Endodermal cell (in vitro differentiated cells): ENCODE measurements at regions not wholly inside any gene's neighbourhood (a gene's known extent, or its start where the extent isn't known, plus 50 kb on each side); places are given as distances from the start of the nearest gene placed in this dataset.
"Not testable (repeated sequence)": the region's sequence is repeated elsewhere in the genome, so short reads cannot be mapped to it uniquely, and the experiment has no call there.

ENCODE experiments used
- DNase-seq: peaks from one replicate; pipeline ENCODE4 v3.0.0-alpha.2; 2017
- H3K27ac ChIP-seq: 2 replicates; pipeline ENCODE4 v1.5.1; 2013; ENCODE audit warnings: mild to moderate bottlenecking, low read depth, low read length, moderate library complexity
- H3K27me3 ChIP-seq: 2 replicates; pipeline ENCODE4 v1.6.1; 2013; ENCODE audit warnings: mild to moderate bottlenecking, low read length, moderate library complexity; ENCODE audit not compliant: insufficient read depth, control insufficient read depth, poor library complexity, severe bottlenecking
- H3K36me3 ChIP-seq: 2 replicates; pipeline ENCODE4 v1.7.0; 2013; ENCODE audit warnings: mild to moderate bottlenecking, low read length, moderate library complexity; ENCODE audit not compliant: control insufficient read depth, insufficient read depth
- H3K4me1 ChIP-seq: one replicate; pipeline ENCODE4 v1.7.0; 2013; ENCODE audit warnings: low read length; ENCODE audit not compliant: control insufficient read depth, insufficient read depth
- H3K4me3 ChIP-seq: 2 replicates; pipeline ENCODE4 v1.5.1; 2013; ENCODE audit warnings: mild to moderate bottlenecking, low read length, moderate library complexity
- H3K9ac ChIP-seq: 2 replicates; pipeline ENCODE4 v1.6.1; 2013; ENCODE audit warnings: mild to moderate bottlenecking, low read length, moderate library complexity; ENCODE audit not compliant: poor library complexity, severe bottlenecking; ENCODE audit errors: extremely low read depth
- H3K9me3 ChIP-seq: 2 replicates; pipeline ENCODE4 v1.6.1; 2013; ENCODE audit warnings: mild to moderate bottlenecking, low read length, moderate library complexity; ENCODE audit not compliant: control insufficient read depth
- H3K27ac Mint-ChIP-seq: 2 replicates; pipeline ENCODE4 v1.8.0; 2020; ENCODE audit warnings: mixed read lengths
- H3K27me3 Mint-ChIP-seq: 2 replicates; pipeline ENCODE4 v1.8.0; 2021; ENCODE audit warnings: mild to moderate bottlenecking, mixed read lengths; ENCODE audit not compliant: insufficient read depth
- H3K36me3 Mint-ChIP-seq: 2 replicates; pipeline ENCODE4 v1.8.0; 2020; ENCODE audit warnings: low read depth, mixed read lengths
- H3K4me1 Mint-ChIP-seq: 2 replicates; pipeline ENCODE4 v1.8.0; 2020; ENCODE audit warnings: mixed read lengths
- H3K4me3 Mint-ChIP-seq: 2 replicates; pipeline ENCODE4 v1.8.0; 2020; ENCODE audit warnings: mild to moderate bottlenecking, moderate library complexity, mixed read lengths
- H3K9me3 Mint-ChIP-seq: 2 replicates; pipeline ENCODE4 v1.8.0; 2020; ENCODE audit warnings: mild to moderate bottlenecking, mixed read lengths
- WGBS, 2 experiments: methylation state at CpG; one replicate each; pipeline versions ENCODE4 v1.1.5 to v1.1.7; 2013; ENCODE audit warnings: missing lambda C conversion rate in 2 of 2, mixed read lengths in 1 of 2; ENCODE audit not compliant: insufficient coverage in 1 of 2, insufficient read length in 1 of 2; 5-methylcytosine and 5-hydroxymethylcytosine counted together
- TF ChIP-seq, protein P1 (sequence below): fragments of 200-600 bp; sonication (generic); conservative IDR thresholded peaks from 2 replicates; pipeline ENCODE4 v1.5.0; 2021; ENCODE audit warnings: antibody characterized with exemption, mild to moderate bottlenecking

DNA sequence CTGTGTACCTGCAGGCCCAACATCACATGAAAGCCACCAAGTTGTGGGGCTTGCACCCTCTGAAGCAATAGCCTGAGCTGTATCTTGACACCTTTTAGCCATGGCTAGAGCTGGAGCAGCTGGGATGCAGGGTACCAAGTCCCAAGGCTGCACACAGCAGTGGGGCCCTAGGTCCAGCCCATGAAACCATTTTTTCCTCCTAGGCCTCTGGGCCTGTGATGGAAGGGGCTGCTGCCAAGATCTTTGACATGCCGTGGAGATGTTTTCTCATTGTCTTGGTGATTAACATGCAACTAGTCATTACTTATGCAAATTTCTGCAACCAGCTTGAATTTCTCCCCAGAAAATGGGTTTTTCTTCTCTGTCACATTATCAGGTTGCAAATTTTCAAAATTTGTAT, 387.2 kb upstream of the RIOK2 start:
- 86 to 97% methylated on average over 1 of the region's 1 CpG for WGBS, 2 experiments
- peaks cover 3% of the 10 kb centered on the region for H3K36me3 Mint-ChIP-seq
- no peak for DNase-seq
- Histone ChIP-seq H3K4me1 (no peaks in the 10 kb centered on the region), H3K36me3 (no peaks in the 10 kb centered on the region), H3K27ac (no peak overlapping the region), H3K9ac (no peak overlapping the region), H3K9me3 (peaks cover 61% of the 10 kb centered on the region), H3K4me3 (no peak overlapping the region), H3K27me3 (no peaks in the 10 kb centered on the region)
- TF ChIP-seq, protein P1, sequence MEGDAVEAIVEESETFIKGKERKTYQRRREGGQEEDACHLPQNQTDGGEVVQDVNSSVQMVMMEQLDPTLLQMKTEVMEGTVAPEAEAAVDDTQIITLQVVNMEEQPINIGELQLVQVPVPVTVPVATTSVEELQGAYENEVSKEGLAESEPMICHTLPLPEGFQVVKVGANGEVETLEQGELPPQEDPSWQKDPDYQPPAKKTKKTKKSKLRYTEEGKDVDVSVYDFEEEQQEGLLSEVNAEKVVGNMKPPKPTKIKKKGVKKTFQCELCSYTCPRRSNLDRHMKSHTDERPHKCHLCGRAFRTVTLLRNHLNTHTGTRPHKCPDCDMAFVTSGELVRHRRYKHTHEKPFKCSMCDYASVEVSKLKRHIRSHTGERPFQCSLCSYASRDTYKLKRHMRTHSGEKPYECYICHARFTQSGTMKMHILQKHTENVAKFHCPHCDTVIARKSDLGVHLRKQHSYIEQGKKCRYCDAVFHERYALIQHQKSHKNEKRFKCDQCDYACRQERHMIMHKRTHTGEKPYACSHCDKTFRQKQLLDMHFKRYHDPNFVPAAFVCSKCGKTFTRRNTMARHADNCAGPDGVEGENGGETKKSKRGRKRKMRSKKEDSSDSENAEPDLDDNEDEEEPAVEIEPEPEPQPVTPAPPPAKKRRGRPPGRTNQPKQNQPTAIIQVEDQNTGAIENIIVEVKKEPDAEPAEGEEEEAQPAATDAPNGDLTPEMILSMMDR, result no peak
- peaks cover 62% of the 10 kb centered on the region for H3K9me3 Mint-ChIP-seq
- no peak overlapping the region for H3K27ac Mint-ChIP-seq
- no peaks in the 10 kb centered on the region for H3K4me1 Mint-ChIP-seq
- H3K4me3 Mint-ChIP-seq, result no peak overlapping the region
- H3K27me3 Mint-ChIP-seq, result peaks cover 1% of the 10 kb centered on the region

DNA sequence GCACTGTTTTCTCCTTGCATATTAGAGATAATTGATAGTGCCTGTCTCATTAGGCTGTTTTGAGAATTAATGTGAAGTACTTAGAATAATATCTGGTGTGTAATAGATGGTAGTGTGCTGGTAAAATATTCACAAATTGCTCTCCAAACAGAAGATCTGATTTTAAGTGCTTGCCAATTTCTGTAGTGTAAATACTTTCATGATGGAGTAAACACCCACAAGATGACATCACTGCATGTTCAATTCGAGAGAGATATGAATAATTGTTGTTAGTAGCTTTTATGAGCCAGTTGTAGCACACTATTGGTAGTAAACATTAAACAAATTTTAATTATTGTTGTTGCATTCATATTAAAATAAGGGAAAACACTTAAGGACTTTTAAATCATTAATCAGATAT, 392.3 kb upstream of the RIOK2 start:
- no peak for DNase-seq
- Histone ChIP-seq H3K4me3 (no peak overlapping the region), H3K36me3 (no peaks in the 10 kb centered on the region), H3K9ac (no peak overlapping the region), H3K9me3 (peaks cover 29% of the 10 kb centered on the region), H3K27me3 (no peaks in the 10 kb centered on the region), H3K4me1 (no peaks in the 10 kb centered on the region), H3K27ac (no peak overlapping the region)
- H3K27me3 Mint-ChIP-seq, result peaks cover 1% of the 10 kb centered on the region
- WGBS, 2 experiments, result 100% methylated on average over 1 of the region's 1 CpG; no CpG with 5 or more reads in 1 of the 2 experiments
- H3K9me3 Mint-ChIP-seq, result peaks cover 34% of the 10 kb centered on the region
- no peak overlapping the region for H3K27ac Mint-ChIP-seq
- no peak overlapping the region for H3K4me3 Mint-ChIP-seq
- TF ChIP-seq, protein P1, result no peak
- no peaks in the 10 kb centered on the region for H3K4me1 Mint-ChIP-seq
- H3K36me3 Mint-ChIP-seq, result peaks cover 3% of the 10 kb centered on the region

DNA sequence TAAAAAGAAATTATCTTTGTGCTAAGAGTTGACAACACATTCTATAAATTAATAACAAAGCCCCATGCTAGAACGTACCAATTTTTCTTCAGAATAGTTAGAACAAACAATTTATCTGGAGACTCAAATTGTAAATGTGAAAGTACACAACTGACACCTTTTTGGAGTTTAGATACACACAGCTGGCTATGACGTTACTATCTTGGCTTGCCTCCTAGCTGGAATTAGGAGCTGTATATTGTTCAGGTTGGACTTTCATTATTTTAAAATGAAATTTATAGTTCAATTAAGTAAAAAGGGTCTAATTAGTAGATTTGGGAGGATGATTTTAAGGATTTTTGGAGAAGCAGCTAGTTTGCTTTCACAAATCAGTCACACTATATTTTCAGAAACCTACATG, 393.9 kb upstream of the RIOK2 start:
- H3K27ac ChIP-seq, result no peak overlapping the region
- no peak for DNase-seq
- Mint-ChIP-seq H3K4me3 (no peak overlapping the region), H3K9me3 (peaks cover 21% of the 10 kb centered on the region), H3K27ac (no peak overlapping the region), H3K36me3 (no peaks in the 10 kb centered on the region), H3K4me1 (no peaks in the 10 kb centered on the region), H3K27me3 (no peaks in the 10 kb centered on the region)
- TF ChIP-seq, protein P1, result no peak
- H3K36me3 ChIP-seq, result no peaks in the 10 kb centered on the region
- no peaks in the 10 kb centered on the region for H3K27me3 ChIP-seq
- H3K9ac ChIP-seq, result no peak overlapping the region
- H3K4me3 ChIP-seq, result no peak overlapping the region
- H3K9me3 ChIP-seq, result peaks cover 13% of the 10 kb centered on the region
- no peaks in the 10 kb centered on the region for H3K4me1 ChIP-seq
- WGBS, 2 experiments, result 85% methylated on average over 2 of the region's 2 CpGs; no CpG with 5 or more reads in 1 of the 2 experiments

DNA sequence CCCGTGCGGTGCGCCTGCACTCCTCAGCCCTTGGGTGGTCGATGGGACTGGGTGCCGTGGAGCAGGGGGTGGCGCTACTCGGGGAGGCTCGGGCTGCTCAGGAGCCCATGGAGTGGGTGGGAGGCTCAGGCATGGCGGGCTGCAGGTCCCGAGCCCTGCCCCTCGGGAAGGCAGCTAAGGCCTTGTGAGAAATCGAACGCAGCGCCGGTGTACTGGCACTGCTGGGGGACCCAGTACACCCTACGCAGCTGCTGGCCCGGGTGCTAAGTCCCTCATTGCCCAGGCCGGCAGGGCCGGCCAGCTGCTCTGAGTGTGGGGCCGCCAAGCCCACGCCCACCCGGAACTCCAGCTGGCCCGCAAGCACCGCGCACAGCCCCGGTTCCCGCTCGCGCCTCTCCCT, 396.9 kb upstream of the RIOK2 start:
- not testable (repeated sequence) for H3K9ac ChIP-seq, H3K9me3 ChIP-seq, H3K27ac Mint-ChIP-seq, H3K4me3 ChIP-seq, H3K4me1 ChIP-seq, H3K27me3 ChIP-seq, H3K4me1 Mint-ChIP-seq, H3K27ac ChIP-seq, H3K36me3 Mint-ChIP-seq, H3K4me3 Mint-ChIP-seq, DNase-seq, H3K36me3 ChIP-seq, H3K27me3 Mint-ChIP-seq
- peaks cover 14% of the 10 kb centered on the region for H3K9me3 Mint-ChIP-seq
- 94 to 100% methylated on average over 9 to 19 of the region's 29 CpGs for WGBS, 2 experiments
